Immature natural killer cell (primary cell): ENCODE measurements at regions not wholly inside any gene's neighbourhood (a gene's known extent, or its start where the extent isn't known, plus 50 kb on each side); places are given as distances from the start of the nearest gene placed in this dataset.
A peak's percentile ranks its signal among the peaks of the same experiment; 100 is the strongest.
"Not testable (repeated sequence)": the region's sequence is repeated elsewhere in the genome, so short reads cannot be mapped to it uniquely, and the experiment has no call there.

Experiments used
- DNase-seq, 3 donors: peaks; one replicate each; pipeline ENCODE4 v3.0.0; 2022; ENCODE audit warnings: mixed read lengths in 1 of 3
- H3K27ac Mint-ChIP-seq, 6 donors: one replicate each; pipeline ENCODE4 v1.8.0; 2020; ENCODE audit warnings: mixed read lengths in 6 of 6, mild to moderate bottlenecking in 5 of 6, inconsistent platforms in 4 of 6, moderate library complexity in 3 of 6
- H3K27me3 Mint-ChIP-seq, 3 donors: one replicate each; pipeline ENCODE4 v1.8.0; 2020 to 2021; ENCODE audit warnings: low read depth in 3 of 3, mild to moderate bottlenecking in 3 of 3, mixed read lengths in 3 of 3, moderate library complexity in 3 of 3, inconsistent platforms in 1 of 3
- H3K36me3 Mint-ChIP-seq, 3 donors: one replicate each; pipeline ENCODE4 v1.8.0; 2020; ENCODE audit warnings: mixed read lengths in 3 of 3, inconsistent platforms in 2 of 3, mild to moderate bottlenecking in 2 of 3
- H3K4me1 Mint-ChIP-seq, 2 donors: one replicate each; pipeline ENCODE4 v1.8.0; 2020; ENCODE audit warnings: inconsistent platforms in 2 of 2, mild to moderate bottlenecking in 2 of 2, mixed read lengths in 2 of 2, moderate library complexity in 1 of 2
- H3K4me3 Mint-ChIP-seq, 5 donors: one replicate each; pipeline ENCODE4 v1.8.0; 2020; ENCODE audit warnings: mild to moderate bottlenecking in 5 of 5, mixed read lengths in 5 of 5, inconsistent platforms in 3 of 5, moderate library complexity in 3 of 5
- H3K9me3 Mint-ChIP-seq, 6 donors: one replicate each; pipeline ENCODE4 v1.8.0; 2020; ENCODE audit warnings: mild to moderate bottlenecking in 6 of 6, mixed read lengths in 6 of 6, inconsistent platforms in 4 of 6, moderate library complexity in 3 of 6

GRCh38 chr6:99813565-99813964, 180.5 kb downstream of the MCHR2 start:
- Mint-ChIP-seq H3K27me3 (peaks cover 1 to 9% (median 2%) of the 10 kb centered on the region in 3 donors), H3K4me3 (no peak overlapping the region), H3K36me3 (no peaks in the 10 kb centered on the region), H3K9me3 (peaks cover 0 to 7% (median under 1%) of the 10 kb centered on the region in 6 donors), H3K4me1 (no peaks in the 10 kb centered on the region), H3K27ac (no peak overlapping the region)
- DNase-seq, result no peak

DNA sequence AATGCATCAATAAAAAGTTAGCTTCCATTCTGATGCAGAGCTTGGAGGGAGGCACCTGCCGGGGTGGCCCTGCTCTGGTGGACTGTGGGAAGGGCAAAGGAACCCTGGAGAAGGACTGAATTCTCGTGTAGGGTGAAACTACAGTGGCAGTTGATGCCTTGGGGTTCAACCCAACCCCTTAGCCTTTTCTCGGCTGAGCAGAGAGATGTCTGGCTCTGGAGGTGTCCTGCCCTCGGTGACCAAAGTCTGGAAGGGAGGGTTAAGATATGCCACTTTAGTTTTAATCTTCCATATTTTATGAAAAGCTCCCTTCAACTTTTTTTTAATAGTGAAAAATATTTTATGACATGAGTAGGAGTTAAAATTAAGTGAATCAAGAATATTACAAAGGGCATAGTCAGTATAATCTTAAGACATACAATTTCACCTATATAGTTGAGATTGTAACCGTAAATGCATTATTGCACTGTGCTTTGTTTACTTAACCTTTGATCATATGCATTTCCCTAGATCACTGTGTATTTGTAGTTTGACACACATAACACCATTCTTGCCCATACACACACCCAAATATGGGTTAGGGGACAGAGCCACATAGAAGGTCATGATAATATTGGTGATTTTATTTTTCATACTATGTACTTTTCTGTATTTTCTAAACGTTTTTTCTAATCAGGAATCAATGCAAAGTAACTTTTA, 179.6 kb downstream of the MCHR2 start:
- Mint-ChIP-seq H3K4me1 (no peaks in the 10 kb centered on the region), H3K4me3 (no peak overlapping the region), H3K27me3 (peaks cover 1 to 11% (median 1%) of the 10 kb centered on the region in 3 donors), H3K9me3 (peaks cover 0 to 5% (median under 1%) of the 10 kb centered on the region in 6 donors), H3K36me3 (no peaks in the 10 kb centered on the region), H3K27ac (no peak overlapping the region)
- no peak for DNase-seq

- Mint-ChIP-seq H3K4me3 (no peak overlapping the region), H3K9me3 (peaks cover 0 to 3% (median 0%) of the 10 kb centered on the region in 6 donors), H3K4me1 (no peaks in the 10 kb centered on the region), H3K27me3 (peaks cover 0 to 5% (median 1%) of the 10 kb centered on the region in 3 donors), H3K36me3 (no peaks in the 10 kb centered on the region), H3K27ac (no peak overlapping the region)
- no peak for DNase-seq
Observed at GRCh38 chr6:99816795-99817194, 177.2 kb downstream of the MCHR2 start.

- Mint-ChIP-seq H3K27ac (no peak overlapping the region), H3K4me1 (no peaks in the 10 kb centered on the region), H3K4me3 (no peak overlapping the region), H3K9me3 (peaks cover 0 to 6% (median 1%) of the 10 kb centered on the region in 6 donors), H3K27me3 (peaks cover 0 to 9% (median 1%) of the 10 kb centered on the region in 3 donors), H3K36me3 (no peaks in the 10 kb centered on the region)
- DNase-seq, result no peak
Observed at GRCh38 chr6:99818161-99818560, 175.9 kb downstream of the MCHR2 start.

- Mint-ChIP-seq H3K4me1 (no peaks in the 10 kb centered on the region), H3K27me3 (peaks cover 0 to 11% (median 0%) of the 10 kb centered on the region in 3 donors), H3K36me3 (no peaks in the 10 kb centered on the region), H3K9me3 (peaks cover 0 to 6% (median 0%) of the 10 kb centered on the region in 6 donors), H3K27ac (no peak overlapping the region), H3K4me3 (no peak overlapping the region)
- no peak for DNase-seq
Observed at GRCh38 chr6:99819853-99820252, 174.2 kb downstream of the MCHR2 start.

DNA sequence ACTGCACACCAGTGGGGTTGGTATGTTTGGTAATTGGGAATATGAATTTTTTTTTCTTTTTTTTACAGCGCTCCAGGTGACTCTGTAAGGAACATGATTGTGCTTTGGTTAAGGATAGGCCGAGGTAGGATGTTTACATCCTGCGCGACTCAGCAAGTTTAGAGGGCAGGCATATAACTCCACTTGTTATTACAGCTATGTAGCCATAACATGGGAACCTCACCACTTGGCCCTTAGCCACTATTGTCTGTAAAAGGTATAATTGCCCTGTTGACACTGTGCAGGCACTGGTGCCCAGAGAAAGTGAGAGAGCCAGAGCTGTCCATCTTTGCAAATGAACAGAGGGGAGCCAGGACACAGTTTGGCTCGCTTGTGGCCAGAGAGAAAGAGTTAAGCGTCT, 172.9 kb downstream of the MCHR2 start:
- DNase-seq, result no peak
- Mint-ChIP-seq H3K4me3 (no peak overlapping the region), H3K36me3 (no peaks in the 10 kb centered on the region), H3K9me3 (peaks cover 0 to 6% (median 0%) of the 10 kb centered on the region in 6 donors), H3K27me3 (peaks cover 0 to 11% (median 0%) of the 10 kb centered on the region in 3 donors), H3K4me1 (no peaks in the 10 kb centered on the region), H3K27ac (no peak overlapping the region)

- Mint-ChIP-seq H3K27ac (no peak overlapping the region), H3K4me1 (no peaks in the 10 kb centered on the region), H3K4me3 (peak overlapping the region in 2 of 5 donors; percentile 29 to 39), H3K36me3 (no peaks in the 10 kb centered on the region), H3K27me3 (peaks cover 0 to 11% (median 1%) of the 10 kb centered on the region in 3 donors), H3K9me3 (peaks cover 0 to 6% (median 0%) of the 10 kb centered on the region in 6 donors)
- no peak for DNase-seq
Observed at GRCh38 chr6:99822741-99823512, 171.1 kb downstream of the MCHR2 start.

- H3K27ac Mint-ChIP-seq, H3K9me3 Mint-ChIP-seq, H3K4me1 Mint-ChIP-seq, DNase-seq, H3K36me3 Mint-ChIP-seq: not testable (repeated sequence)
- Mint-ChIP-seq H3K27me3 (peaks cover 0 to 11% (median 1%) of the 10 kb centered on the region in 3 donors), H3K4me3 (peak overlapping the region in 1 of 5 donors; percentile 29)
Observed at GRCh38 chr6:99823513-99824235, 170.3 kb downstream of the MCHR2 start.

DNA sequence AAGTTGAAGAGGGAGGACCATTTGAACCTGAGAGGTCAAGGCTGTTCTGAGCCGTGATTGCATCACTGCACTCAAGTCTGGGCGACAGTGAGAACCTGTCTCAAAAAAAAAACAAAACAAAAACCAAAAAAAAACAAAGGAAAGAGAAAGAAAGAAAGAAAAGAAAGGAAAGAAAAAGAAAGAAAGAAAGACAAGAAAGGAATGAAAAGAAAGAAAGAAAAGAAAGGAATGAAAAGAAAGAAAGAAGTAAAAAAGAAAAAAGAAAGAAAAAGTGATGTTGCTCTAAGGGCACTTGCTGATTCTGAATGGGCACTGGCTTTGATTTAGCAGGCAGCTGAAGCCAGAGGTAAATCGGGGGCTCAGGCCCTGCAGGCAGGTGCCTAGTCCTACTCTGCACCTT, 161.0 kb downstream of the MCHR2 start:
- no peaks in the 10 kb centered on the region for H3K4me1 Mint-ChIP-seq
- H3K27ac Mint-ChIP-seq, result no peak overlapping the region
- no peak overlapping the region for H3K4me3 Mint-ChIP-seq
- H3K9me3 Mint-ChIP-seq, result peaks cover 0 to 2% (median 0%) of the 10 kb centered on the region in 6 donors
- no peak for DNase-seq
- H3K27me3 Mint-ChIP-seq, result peaks cover 0 to 2% (median 2%) of the 10 kb centered on the region in 3 donors
- H3K36me3 Mint-ChIP-seq, result no peaks in the 10 kb centered on the region

- Mint-ChIP-seq H3K27me3 (peaks cover 2% of the 10 kb centered on the region in 3 donors), H3K4me3 (no peak overlapping the region), H3K9me3 (peaks cover 0 to 2% (median 0%) of the 10 kb centered on the region in 6 donors), H3K4me1 (no peaks in the 10 kb centered on the region), H3K36me3 (no peaks in the 10 kb centered on the region), H3K27ac (no peak overlapping the region)
- DNase-seq, result no peak
Observed at GRCh38 chr6:99836471-99836870, 157.6 kb downstream of the MCHR2 start.

- DNase-seq, result no peak
- H3K4me3 Mint-ChIP-seq, result no peak overlapping the region
- H3K36me3 Mint-ChIP-seq, result no peaks in the 10 kb centered on the region
- H3K27me3 Mint-ChIP-seq, result peaks cover 0 to 2% (median 2%) of the 10 kb centered on the region in 3 donors
- H3K4me1 Mint-ChIP-seq, result no peaks in the 10 kb centered on the region
- H3K27ac Mint-ChIP-seq, result no peak overlapping the region
- peaks cover 0 to 2% (median 0%) of the 10 kb centered on the region in 6 donors for H3K9me3 Mint-ChIP-seq
Observed at GRCh38 chr6:99838607-99839006, 155.4 kb downstream of the MCHR2 start.

DNA sequence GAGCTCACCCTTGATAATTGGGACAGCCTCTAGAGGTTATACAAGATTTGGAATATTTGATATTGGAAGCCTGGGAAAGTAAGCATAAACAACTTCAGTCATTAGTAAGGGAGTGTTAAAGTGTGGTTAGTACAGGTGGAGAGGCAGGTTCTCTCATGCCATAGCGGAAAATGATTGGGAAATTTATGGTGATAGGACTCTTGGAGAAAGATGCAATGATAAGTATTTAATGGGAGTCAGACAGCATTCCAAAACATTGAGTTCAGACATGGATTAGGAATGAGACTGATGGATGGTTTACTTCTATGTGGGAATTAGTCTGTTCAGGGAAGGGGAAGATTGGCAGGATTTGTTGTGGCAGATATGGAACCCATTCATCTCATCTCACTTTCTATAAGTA, 152.7 kb downstream of the MCHR2 start:
- Mint-ChIP-seq H3K9me3 (peaks cover 0 to 2% (median 0%) of the 10 kb centered on the region in 6 donors), H3K4me3 (no peak overlapping the region), H3K27ac (no peak overlapping the region), H3K4me1 (no peaks in the 10 kb centered on the region), H3K36me3 (no peaks in the 10 kb centered on the region), H3K27me3 (peaks cover 2 to 4% (median 3%) of the 10 kb centered on the region in 3 donors)
- DNase-seq, result no peak

DNA sequence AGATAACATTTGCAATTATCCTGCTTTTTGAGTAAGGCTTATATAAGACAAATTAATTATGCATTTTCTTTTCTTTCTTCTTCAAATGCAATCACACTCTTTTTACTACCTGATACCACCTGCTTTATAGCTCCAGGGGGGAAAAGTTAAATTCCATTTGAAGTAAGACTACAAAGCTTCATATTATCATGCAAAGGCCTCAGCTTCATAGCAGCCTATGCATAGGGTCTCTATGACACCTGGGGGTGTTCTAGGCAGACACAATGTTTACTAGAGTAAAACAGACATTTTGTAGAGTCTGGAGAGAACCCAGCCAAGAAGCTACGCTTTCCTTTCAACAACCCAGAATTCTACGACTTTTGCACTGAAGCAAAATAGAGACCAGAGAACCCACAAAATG, 148.0 kb downstream of the MCHR2 start:
- H3K36me3 Mint-ChIP-seq, result no peaks in the 10 kb centered on the region
- no peaks in the 10 kb centered on the region for H3K4me1 Mint-ChIP-seq
- DNase-seq, result no peak
- peaks cover 1 to 4% (median 2%) of the 10 kb centered on the region in 3 donors for H3K27me3 Mint-ChIP-seq
- no peak overlapping the region for H3K4me3 Mint-ChIP-seq
- no peak overlapping the region for H3K27ac Mint-ChIP-seq
- no peaks in the 10 kb centered on the region for H3K9me3 Mint-ChIP-seq

DNA sequence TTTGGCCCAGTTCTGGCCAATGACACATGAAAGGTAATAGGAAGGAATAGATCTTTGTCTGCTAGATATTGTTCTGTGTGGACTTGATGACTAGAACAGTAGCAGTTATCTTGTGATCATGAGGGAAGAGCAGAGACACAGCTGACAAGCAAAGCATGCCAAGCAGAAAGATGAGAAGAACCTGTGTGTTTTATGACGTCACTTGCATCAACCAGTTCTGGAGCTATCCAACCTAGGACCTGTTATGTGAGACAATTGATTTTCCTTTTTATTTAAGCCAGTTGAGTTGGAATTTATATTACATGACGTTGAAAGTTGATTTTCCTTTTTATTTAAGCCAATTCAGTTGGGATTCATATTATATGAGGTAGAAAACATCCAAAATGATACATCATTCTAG, 143.2 kb downstream of the MCHR2 start:
- DNase-seq, result no peak
- Mint-ChIP-seq H3K27me3 (peaks cover 0 to 2% (median 0%) of the 10 kb centered on the region in 3 donors), H3K36me3 (no peaks in the 10 kb centered on the region), H3K4me1 (no peaks in the 10 kb centered on the region), H3K4me3 (no peak overlapping the region), H3K9me3 (no peaks in the 10 kb centered on the region), H3K27ac (no peak overlapping the region)
